GM19455 (cell line): ENCODE measurements at regions not wholly inside any gene's neighbourhood (a gene's known extent, or its start where the extent isn't known, plus 50 kb on each side); places are given as distances from the start of the nearest gene placed in this dataset.

Experiments used
- ATAC-seq: cut with Tn5 transposase; IDR thresholded peaks from one replicate; pipeline ENCODE4 v1.9.1; 2021; ENCODE audit not compliant: unreplicated experiment

DNA sequence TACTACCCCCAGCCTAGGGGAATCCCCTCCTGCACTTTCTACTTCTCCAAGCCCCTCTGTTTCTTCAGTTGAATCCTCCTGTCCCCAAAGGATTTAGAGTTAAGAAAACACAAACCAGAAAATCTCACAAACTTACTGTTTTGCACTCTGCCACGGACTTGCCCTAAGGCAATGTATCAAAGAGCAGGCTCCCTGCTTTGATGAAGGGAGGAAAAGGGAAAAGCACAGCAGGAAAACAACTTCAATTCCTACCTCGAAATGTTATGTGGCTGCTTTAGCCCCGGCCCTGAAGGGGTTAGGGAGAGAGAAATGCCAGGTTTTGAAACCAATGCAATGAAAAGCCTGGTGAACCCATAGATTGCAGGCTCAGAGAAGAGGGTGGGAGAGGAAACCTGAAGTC, 254.7 kb downstream of the MAN2A1 start:
- no peak for ATAC-seq

DNA sequence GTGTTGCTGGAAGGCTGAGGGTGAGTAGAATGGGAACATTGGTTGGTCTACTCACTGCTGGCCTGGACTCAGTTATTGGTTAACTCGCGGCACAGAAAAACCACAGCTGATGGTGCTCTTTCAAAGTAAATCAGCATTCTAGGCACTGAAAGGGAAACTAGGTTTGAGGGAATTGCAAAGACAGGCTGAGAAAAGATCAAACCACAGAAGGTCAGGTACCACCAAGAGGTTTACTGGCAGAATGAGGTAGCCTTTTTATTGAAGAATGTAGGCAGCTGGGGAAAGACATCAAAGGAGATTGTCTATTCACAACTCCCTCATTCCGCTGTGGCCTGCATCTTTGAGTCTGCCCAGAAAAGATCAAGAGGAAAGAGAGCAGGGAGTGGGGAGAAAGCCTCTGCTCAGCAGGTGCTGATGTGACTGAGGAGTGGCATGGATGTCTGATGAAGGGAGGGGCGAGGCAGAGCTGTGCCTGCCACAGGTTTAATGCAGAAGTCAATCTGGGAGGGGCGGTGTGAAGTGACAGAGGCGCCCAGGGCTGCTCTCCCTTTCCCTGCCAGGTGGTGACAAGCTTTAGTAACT, 255.5 kb downstream of the MAN2A1 start:
- ATAC-seq: no peak

DNA sequence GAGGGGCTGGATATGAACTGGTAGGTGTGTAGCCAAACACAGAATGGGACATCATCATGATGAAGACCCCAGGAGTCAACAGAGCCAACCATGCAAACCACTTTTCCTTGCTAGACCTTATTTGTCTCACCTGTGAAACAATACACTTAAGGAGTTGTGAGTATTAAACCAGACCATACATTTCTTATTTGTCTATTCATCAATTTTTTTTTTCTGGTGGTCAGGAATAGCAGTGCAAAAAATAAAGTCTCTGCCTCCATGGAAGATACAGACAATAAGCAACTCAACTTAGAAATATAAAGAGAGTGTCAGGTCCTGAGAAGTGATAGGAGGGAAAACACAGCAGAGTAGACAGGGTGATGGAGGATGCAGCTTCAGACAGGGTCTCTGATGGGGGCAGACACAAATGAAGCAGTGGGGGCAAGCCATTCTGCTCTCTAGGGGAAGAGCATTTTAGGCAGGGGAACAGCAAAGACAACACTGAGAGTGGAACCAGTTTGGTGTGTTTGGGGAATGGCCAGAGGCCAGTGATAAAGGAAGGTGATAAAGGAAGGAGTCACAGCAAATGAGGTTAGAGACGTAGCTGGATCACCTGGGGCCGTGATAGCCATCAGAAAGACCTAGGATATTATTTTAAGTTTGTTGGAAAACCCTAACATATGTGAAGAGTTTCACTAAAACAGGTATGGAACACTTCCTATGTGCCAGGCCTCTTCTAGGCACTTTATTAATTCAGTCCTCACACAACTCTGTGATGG, 256.2 kb downstream of the MAN2A1 start:
- no peak for ATAC-seq

DNA sequence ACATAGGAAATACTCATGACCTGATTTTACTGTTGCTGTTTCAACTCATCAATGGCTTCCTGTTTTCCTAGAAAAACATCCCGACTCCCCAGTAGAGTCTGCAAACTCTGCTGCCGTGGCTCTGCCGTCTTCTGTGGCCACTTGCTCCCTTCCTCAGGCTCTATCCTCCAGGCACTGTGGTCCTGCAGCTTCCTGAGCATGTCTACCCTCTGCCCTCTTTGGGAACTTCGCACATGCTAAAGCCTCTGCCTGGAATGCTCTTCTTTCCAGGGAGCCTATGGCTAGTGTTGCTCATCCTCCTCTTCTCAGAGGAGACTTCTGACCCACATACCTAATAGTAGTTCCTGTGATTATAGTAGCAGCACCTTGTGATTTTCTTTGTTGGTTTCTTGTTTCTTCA, 256.9 kb downstream of the MAN2A1 start:
- no peak for ATAC-seq

DNA sequence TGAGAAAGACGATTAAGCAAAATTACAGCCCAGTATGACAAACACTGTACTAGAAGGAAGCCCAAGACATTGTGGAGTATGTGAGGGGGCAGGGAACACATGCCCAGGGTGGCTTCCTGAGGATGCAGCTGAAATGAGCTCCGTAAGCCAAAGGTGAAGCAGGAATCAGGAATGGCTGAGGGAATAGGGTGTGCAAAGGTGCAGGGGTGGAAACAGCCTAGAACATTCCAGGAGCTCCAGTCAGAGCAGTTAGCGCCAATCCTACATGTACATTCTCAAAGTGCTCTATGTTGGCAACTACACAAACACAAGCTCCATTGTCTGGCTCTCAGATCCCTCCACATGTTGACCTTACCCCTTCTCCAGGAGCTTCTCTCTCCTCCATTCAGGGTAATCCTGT, 257.9 kb downstream of the MAN2A1 start:
- ATAC-seq: no peak

DNA sequence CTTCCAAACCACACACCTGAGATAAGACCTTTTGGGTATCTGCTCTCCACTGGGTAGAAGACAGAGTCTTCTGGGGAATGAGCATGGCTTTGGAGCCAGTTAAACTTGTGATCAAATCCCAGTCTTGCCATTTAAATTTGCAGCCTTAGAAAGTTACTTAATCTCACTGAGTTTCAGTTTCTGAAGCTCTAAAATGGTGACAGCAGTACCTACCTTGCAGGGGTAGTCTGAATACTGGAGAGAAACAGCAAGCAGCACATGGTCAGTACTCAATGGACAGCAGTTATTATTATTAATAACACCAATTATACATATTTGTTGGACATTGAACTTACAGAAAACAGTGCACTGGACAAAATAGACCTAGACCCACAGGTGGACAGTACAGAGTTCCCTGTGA, 260.9 kb downstream of the MAN2A1 start:
- no peak for ATAC-seq

DNA sequence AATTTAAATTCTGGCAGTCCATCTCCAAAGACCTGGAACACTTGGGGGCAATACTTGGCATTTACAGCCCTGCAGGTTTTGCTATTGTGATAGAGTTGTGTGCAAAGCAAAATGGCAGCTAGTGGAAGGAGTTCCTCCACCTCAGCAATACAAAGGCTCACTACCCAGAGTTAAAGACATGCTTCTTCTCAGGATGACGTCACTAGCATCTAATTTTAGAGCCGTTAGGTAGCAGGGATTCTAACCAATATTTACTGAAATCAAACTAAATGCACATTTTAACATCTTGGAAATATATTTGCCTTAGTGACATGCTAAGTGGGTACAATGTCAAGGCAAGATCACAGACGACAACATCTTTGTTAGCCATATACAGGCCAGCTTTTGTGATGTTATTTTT, 261.6 kb downstream of the MAN2A1 start:
- no peak for ATAC-seq

DNA sequence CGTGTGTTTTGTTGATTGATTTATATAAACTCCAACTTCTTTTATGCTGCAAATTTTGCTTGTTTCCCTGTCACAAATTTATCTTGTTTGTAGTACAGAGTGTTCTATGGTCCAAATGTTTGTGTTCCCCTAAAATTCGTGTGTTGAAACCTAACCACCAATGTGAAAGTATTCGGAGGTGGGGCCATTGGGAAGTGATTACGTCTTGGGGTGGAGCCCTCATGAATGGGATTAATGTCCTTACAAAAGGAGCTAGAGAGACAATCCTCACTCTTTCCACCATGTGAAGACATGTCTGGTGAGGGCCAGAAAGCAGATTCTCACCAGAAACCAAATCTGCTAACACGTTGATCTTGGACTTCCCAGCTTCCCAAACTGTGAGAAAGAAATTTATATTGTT, 262.0 kb downstream of the MAN2A1 start:
- no peak for ATAC-seq

DNA sequence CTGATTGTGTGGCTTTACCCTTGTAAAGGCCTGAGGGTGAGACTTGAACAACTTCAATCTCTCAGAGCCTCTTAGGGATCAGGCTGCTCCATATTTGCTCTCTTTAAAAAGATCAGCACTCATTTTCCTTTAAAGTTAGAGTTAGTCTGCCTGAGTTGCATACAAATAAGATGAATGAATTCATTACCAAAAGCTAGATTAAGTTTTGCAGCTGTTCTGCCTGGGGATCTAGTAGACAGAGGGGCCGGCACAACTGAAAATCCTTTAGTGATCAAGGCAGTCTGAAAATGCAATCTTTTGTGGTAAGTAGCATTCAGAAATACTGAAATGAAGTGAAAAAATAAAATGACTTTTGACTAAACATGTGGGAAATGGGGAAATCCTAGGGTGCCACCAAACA, 264.0 kb downstream of the MAN2A1 start:
- ATAC-seq: no peak

DNA sequence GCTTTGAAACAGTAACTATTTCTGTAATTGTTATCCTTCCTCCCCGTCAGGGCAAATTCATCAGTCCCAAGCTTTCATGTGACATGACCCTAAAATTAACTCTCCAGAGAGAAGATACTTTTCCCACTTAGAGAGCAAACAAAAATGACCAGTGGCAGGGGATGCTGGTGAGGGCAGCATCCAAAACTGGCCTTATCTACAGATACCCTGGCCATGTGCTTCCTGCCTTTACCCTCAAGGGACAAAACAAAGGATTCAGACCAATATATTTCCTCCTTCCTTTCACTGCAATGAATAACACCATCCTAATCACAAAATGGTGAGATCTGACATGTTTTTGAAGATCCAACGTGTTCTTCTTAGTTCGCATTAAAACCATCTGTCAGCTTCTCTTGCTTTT, 267.2 kb downstream of the MAN2A1 start:
- ATAC-seq: no peak

DNA sequence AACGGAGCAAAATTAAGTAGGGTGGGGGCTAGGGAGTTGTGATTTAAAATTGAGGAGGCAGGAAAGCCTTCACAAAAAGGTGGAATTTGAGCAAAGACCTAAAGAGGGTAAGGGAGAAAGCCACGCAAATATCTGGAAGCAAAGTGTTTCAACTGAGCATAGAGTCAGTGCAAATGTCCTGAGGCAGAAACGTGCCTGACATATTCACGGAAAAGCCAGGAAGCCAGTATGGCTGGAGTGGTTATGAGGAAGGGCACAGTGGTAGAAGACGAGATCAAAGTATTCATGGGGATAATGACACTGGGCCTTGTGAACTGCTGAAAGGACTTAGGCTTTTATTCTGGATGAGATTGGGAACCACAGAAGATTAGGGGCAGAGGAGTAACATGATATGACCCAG, 268.4 kb downstream of the MAN2A1 start:
- ATAC-seq: no peak

DNA sequence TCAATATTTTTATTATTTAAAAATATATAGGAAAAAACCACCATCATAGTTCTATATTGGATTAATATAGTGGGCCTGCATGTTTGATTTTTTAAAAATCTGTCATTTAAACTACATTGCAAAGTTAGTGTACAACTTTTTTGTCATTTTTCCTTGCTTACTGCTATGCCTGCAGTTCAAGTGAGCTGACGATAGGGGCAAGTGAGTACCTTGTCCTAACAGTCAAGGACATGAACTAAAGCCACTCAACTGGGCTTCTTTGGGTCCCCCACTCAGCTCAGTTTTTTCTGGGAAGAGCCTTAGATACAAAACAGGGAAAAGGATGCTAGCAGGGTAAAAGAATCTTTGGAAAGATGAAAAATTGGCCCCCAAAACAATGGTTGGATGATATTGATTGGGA, 269.9 kb downstream of the MAN2A1 start:
- no peak for ATAC-seq

DNA sequence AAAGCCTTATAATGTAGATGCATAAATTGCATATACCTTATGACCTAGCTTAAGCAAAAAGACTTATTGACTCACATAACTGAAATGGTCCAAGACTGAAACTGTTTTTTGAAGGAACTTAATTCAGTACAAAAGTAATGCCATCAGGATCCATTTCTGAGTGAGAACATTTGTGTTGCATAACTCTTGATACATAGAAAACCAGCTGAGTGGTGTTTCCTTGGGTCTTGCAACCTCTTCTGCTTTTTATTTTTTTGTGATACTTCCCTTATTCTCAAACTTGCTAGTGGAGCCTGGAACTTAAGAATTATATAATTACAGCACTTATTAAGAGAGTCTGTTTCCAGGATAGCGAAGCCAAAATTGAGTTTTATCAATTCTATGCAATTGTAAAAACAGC, 272.0 kb downstream of the MAN2A1 start:
- no peak for ATAC-seq

DNA sequence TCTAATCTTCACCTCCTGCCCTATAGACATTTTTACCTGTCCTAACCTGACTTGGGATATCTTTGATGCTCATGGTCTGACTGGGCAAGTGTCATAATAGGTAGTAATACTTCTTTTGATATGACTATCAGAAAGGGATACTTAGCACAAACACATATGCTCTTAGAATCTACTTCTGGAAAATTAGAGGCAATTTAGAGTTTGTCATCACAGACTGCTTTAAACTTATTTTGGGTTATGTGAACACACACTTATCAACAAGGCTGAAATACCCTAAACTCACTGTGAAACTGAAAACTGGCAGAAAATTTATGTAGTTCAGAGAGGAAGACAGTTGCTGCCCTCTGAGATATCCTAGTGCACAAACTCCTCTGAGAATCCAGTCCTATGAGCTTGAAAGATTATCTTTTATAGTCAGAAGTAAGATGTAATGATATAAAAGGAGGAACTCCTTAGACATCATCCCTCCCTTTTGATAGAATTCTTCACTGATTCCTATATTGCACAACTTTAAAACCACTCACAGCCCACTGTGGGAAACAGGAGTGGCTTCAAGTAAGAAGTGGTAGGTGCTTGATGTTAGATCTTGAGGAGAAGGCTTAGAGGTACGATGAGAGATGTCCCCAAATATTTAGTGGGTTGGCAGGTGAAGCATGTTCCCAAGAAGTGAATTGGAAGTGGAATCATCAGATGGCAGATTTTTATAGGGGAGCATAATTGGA, 273.3 kb downstream of the MAN2A1 start:
- no peak for ATAC-seq

DNA sequence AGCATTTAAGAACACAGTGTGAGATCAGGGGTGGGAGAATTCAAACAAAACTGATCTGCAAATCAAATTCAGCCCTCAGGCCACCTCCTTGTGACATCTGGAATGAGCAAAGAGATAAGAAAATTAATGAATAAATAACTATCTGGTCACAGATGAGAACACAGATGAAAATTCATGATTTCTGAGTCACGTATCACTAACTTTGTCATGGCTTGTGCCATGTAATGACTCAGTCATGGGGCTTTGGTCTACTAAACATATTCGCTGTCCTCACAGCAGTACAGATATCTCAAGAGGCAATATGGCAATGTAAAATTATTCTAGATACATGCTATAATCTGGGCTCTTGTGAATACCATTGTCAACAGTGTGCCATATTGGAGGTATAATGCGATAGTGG, 274.4 kb downstream of the MAN2A1 start:
- ATAC-seq: no peak

DNA sequence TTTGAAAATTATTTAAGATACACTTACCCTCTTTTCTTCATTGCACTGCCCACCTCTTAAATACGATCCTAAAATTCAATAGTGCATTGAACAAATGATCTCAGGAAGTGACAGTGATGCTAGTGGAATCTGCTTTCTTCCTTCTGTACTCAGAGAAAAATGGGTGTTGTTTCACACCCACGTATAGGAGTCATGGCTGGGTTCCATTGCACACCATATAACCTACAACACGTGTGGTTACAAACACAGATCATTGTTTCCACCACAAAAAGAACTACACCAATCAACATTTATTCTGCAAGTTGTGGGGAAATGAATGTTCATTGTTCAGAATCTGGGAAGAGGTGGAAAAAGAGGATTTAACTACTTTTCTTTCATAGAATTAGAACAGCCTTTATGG, 275.9 kb downstream of the MAN2A1 start:
- no peak for ATAC-seq

DNA sequence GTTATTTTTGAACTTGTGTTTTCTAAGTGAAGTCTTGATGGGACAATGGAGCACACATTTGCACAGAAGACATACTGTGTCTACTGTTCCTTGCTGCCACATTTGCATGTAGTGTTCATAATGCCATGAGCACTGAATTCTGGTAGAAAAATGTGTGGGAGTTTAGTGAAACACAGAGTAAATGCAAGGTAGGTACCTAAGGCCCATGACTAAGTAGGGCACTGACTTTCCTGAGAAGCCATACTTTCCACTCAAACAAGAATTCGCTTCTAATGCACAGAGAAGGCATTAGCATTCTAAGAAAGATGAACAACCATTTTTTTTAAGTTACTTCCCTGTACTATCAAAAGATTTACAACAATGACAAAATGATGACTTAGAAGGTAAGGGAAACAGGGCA, 282.2 kb downstream of the MAN2A1 start:
- ATAC-seq: no peak

DNA sequence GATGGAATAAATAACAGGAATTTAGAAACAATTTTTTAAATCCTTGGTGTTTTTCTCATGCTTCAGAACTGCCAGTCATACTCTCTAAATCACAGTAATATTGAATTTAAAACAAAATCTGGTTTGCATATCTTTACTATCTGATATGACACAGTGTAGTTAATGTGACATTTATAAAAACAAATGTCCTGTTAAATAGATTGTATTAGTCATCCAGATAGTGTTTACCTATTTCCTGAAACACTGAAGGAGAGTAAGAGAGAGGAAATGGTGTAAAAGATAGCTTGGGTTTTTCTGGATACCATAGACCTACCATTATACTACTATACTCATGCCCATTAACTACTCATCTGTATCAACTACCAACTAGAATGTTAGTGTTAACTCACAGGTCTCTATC, 292.3 kb downstream of the MAN2A1 start:
- no peak for ATAC-seq

DNA sequence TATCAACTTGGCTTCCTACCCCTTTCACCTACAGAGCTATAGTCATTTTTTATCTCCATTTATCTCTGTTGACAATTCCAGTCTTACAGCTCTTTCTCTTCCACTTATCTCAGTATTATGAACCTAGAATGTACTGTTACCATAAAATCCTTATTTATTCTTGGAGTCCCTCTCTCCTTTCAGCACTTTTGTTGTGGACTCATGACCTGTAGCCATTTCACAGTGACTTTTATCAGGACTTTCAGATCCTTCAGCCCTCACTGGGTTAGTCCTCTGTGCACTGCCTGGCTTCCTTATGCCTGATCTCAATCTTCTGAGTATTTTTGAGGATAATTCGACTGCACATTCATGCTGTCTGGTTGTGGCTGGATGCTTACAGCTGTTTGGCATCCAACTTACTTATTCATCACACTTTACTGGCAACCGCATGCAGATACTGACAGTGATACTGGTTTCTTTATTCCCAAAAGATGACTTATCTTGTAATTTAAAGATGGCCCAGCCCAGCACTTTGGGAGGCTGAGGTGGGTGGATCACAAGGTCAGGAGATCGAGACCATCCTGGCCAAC, 293.3 kb downstream of the MAN2A1 start:
- ATAC-seq: no peak

DNA sequence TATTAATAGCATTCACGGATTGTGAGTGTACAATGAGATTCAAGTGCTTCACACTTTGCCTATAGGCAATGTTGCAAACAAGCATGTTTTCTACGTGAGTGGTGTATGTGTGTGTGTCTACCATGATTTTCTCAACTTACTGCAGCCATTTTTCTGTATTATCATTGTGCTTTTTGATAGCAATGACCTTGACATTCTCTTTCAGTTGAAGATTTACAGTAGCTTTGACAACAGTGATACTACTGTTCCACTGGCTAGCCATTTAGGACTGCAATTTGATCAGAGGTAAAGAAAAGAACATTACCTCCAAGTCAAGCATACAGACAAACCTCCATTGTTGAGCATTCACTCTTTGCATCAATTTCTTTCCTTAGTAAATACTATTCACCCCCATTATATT, 297.0 kb downstream of the MAN2A1 start:
- no peak for ATAC-seq

DNA sequence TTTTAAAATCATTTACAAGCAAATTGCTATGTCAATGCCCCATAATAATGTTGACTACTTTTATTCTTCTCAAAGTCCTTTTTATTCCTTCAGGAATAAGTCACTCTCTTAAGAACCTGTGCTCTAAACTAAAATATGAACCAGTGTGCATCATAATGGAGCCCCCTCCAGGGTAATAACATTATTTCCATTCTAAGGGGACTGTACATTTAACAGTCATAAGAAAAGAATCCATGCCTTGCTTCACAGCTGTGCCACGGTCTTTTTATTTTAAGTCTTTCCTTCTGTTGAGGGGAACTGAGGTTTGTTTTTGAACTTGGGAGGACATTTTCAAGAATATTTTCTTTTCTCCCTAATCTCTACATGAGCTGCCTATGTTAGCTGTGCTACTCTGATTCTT, 297.6 kb downstream of the MAN2A1 start:
- ATAC-seq: no peak

DNA sequence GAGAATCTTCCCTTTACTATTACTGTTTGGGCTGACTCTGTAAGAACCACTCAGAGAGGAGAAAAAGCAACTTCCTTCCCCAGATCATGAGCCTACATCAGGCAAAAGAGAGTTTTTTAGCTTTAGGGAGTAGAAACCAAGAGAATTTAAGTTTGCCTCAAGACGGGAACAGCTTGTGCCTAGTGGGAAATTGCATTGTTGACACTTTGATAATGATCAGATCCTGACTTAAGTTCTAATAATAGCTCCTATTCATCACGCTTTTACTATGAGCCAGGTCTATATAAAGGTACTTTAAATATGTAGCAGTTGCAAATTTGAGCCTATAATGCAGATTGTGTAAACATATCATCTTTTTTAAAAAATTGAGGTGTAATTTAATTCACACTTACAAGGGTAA, 298.2 kb downstream of the MAN2A1 start:
- no peak for ATAC-seq
